Vagina (tissue), 2 donors: ENCODE measurements at regions not wholly inside any gene's neighbourhood (a gene's known extent, or its start where the extent isn't known, plus 50 kb on each side); places are given as distances from the start of the nearest gene placed in this dataset.

Source experiments
- POLR2A ChIP-seq, 2 donors: fragments of 450-650 bp; IDR thresholded peaks; one replicate each; pipeline ENCODE4 v1.6.1; 2017; ENCODE audit warnings: antibody characterized with exemption in 2 of 2, mild to moderate bottlenecking in 2 of 2, moderate library complexity in 2 of 2
- TF ChIP-seq, protein P1 (sequence below), 3 experiments: fragments of 450-650 bp in 2 of 3; fragments of 200-600 bp in 1 of 3; sonication (generic) in 1 of 3; IDR thresholded peaks; one replicate each; pipeline ENCODE4 v1.5.1; 2017 to 2019; ENCODE audit warnings: antibody characterized with exemption in 3 of 3, mild to moderate bottlenecking in 2 of 3, moderate library complexity in 2 of 3

DNA sequence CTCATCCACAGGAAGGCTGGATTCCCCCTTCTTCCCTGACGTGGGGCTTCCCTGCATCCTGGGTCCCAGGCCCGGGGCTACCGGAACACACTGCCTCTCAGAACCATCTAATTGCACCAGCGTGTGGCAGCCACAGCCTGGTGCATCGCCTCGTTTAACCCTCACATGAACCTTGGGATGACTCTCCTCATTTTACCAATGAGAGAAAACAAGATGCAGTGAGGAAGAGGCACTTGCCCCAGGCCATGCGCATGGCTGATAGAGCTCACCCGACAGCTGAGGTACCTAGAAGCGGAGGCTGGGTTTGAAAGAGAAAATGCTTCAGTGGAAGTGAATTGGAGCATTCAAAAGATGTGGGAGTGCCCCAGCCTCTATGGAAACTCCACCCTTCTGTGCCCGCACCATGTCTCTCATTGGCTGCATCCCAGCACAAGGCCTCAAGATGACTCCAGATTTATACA, 162.3 kb downstream of the KATNIP start:
- no peak for TF ChIP-seq POLR2A (IDR thresholded peaks at IDR 0.05)
- TF ChIP-seq, protein P1, sequence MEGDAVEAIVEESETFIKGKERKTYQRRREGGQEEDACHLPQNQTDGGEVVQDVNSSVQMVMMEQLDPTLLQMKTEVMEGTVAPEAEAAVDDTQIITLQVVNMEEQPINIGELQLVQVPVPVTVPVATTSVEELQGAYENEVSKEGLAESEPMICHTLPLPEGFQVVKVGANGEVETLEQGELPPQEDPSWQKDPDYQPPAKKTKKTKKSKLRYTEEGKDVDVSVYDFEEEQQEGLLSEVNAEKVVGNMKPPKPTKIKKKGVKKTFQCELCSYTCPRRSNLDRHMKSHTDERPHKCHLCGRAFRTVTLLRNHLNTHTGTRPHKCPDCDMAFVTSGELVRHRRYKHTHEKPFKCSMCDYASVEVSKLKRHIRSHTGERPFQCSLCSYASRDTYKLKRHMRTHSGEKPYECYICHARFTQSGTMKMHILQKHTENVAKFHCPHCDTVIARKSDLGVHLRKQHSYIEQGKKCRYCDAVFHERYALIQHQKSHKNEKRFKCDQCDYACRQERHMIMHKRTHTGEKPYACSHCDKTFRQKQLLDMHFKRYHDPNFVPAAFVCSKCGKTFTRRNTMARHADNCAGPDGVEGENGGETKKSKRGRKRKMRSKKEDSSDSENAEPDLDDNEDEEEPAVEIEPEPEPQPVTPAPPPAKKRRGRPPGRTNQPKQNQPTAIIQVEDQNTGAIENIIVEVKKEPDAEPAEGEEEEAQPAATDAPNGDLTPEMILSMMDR (IDR thresholded peaks at IDR 0.05): no peak
